ENCODE measurements at regions not wholly inside any gene's neighbourhood (a gene's known extent, or its start where the extent isn't known, plus 50 kb on each side); places are given as distances from the start of the nearest gene placed in this dataset.

DNA sequence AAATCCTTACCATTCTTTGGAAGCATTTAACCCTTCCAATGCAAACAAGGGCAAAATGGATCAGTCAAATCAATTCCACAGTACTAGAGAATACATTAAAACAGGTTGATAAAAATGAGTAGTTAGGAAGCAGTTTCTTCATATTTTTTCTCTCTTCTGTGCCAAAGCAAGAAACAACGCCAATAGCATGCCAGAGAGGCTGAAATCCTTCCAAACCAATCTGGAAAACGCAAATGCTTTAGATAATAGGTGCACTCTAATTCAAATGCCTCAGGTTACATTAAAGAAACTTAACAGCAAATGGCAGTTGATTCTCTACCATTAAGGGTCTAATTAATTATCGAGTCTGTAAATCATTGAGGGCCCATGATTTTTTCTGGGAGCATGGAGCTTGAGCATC, 755.2 kb downstream of the C6orf118 start:
- TF ChIP-seq POLR2A (IDR thresholded peaks at IDR 0.05) = no peak
- TF ChIP-seq, protein P1, sequence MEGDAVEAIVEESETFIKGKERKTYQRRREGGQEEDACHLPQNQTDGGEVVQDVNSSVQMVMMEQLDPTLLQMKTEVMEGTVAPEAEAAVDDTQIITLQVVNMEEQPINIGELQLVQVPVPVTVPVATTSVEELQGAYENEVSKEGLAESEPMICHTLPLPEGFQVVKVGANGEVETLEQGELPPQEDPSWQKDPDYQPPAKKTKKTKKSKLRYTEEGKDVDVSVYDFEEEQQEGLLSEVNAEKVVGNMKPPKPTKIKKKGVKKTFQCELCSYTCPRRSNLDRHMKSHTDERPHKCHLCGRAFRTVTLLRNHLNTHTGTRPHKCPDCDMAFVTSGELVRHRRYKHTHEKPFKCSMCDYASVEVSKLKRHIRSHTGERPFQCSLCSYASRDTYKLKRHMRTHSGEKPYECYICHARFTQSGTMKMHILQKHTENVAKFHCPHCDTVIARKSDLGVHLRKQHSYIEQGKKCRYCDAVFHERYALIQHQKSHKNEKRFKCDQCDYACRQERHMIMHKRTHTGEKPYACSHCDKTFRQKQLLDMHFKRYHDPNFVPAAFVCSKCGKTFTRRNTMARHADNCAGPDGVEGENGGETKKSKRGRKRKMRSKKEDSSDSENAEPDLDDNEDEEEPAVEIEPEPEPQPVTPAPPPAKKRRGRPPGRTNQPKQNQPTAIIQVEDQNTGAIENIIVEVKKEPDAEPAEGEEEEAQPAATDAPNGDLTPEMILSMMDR (IDR thresholded peaks at IDR 0.05) = no peak
- TF ChIP-seq POLR2AphosphoS5 (IDR thresholded peaks at IDR 0.05) = no peak
- no peak for TF ChIP-seq EP300 (IDR thresholded peaks at IDR 0.05; ENCODE audit: low read depth)
